Nephron (organoid): ENCODE measurements at regions not wholly inside any gene's neighbourhood (a gene's known extent, or its start where the extent isn't known, plus 50 kb on each side); places are given as distances from the start of the nearest gene placed in this dataset.

Source experiments
- H3K27ac Mint-ChIP-seq, 3 experiments: 2 replicates each; pipeline ENCODE4 v1.8.0; 2020; ENCODE audit warnings: mixed read lengths in 3 of 3, mild to moderate bottlenecking in 2 of 3, moderate library complexity in 1 of 3
- H3K27me3 Mint-ChIP-seq: 2 replicates; pipeline ENCODE4 v1.8.0; 2021; ENCODE audit warnings: low read depth, mild to moderate bottlenecking, moderate library complexity, mixed read lengths
- H3K36me3 Mint-ChIP-seq: 2 replicates; pipeline ENCODE4 v1.8.0; 2020; ENCODE audit warnings: low read depth, mixed read lengths
- H3K4me1 Mint-ChIP-seq: 2 replicates; pipeline ENCODE4 v1.8.0; 2020; ENCODE audit warnings: mixed read lengths
- H3K4me3 Mint-ChIP-seq, 3 experiments: 2 replicates each; pipeline ENCODE4 v1.8.0; 2020; ENCODE audit warnings: mild to moderate bottlenecking in 3 of 3, mixed read lengths in 3 of 3, moderate library complexity in 2 of 3
- H3K9me3 Mint-ChIP-seq: 2 replicates; pipeline ENCODE4 v1.8.0; 2020; ENCODE audit warnings: mixed read lengths
- TF ChIP-seq, protein P1 (sequence below), 3 experiments: fragments of 200-600 bp; sonication (generic); IDR thresholded peaks; one replicate each; pipeline ENCODE4 v1.5.0; 2021; ENCODE audit warnings: antibody characterized with exemption in 3 of 3; ENCODE audit not compliant: unreplicated experiment in 3 of 3

DNA sequence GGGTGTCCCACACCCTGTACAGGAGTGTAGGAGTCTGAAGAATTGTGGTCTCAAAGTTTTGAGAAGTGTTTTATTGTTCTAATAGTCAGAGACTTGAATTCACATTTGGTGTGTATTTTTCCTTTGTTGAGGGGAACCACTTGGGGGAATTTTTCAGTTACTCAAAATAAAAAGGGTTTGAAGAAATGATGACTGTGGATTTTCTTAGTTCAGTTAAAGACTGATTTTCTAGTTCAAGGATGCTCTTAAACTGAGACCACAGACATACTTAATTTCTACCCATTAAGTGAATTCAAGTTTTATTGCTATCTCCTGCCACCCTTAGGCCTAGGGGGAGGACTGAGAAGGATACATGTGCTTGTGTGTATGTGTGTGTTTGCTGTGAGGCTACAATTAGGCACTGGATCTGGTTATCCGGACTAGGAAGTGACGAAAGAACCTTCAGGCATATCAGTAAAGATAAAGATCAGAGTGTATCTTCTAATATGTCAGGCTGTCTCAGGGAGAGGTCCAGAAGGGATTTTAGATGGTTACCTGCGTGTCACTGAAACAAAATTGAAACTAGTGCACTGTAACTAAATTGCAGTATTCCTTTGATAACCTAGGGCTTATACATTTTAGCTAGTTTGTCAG is 234.9 kb upstream of the DACH1 start:
- TF ChIP-seq, protein P1, sequence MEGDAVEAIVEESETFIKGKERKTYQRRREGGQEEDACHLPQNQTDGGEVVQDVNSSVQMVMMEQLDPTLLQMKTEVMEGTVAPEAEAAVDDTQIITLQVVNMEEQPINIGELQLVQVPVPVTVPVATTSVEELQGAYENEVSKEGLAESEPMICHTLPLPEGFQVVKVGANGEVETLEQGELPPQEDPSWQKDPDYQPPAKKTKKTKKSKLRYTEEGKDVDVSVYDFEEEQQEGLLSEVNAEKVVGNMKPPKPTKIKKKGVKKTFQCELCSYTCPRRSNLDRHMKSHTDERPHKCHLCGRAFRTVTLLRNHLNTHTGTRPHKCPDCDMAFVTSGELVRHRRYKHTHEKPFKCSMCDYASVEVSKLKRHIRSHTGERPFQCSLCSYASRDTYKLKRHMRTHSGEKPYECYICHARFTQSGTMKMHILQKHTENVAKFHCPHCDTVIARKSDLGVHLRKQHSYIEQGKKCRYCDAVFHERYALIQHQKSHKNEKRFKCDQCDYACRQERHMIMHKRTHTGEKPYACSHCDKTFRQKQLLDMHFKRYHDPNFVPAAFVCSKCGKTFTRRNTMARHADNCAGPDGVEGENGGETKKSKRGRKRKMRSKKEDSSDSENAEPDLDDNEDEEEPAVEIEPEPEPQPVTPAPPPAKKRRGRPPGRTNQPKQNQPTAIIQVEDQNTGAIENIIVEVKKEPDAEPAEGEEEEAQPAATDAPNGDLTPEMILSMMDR (IDR thresholded peaks at IDR 0.05; ENCODE audit: unreplicated experiment in 3 of 3) = no peak
- Mint-ChIP-seq H3K27me3 (peaks cover 3% of the 10 kb centered on the region), H3K4me1 (no peaks in the 10 kb centered on the region), H3K4me3 (no peak overlapping the region), H3K36me3 (no peaks in the 10 kb centered on the region), H3K27ac (no peak overlapping the region), H3K9me3 (peaks cover 4% of the 10 kb centered on the region)

DNA sequence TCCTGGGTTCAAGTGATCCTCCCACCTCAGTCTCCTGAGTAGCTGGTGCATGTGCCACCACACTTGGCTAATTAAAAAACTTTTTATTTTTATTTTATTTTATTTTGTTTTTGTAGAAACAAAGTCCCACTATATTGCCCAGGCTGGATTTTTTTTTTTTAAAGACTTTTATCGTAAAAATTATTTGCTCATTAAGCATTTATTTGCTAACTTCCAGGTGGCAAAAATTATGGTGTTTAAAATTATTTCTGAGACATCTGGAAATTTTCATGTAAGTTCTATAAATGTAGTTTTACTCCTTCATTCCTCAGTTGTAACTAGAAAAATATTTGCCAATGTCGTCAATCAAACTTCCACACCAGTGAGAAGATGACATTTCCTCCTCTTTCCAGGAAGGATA is 233.3 kb upstream of the DACH1 start:
- TF ChIP-seq, protein P1 (IDR thresholded peaks at IDR 0.05; ENCODE audit: unreplicated experiment in 3 of 3) = no peak
- Mint-ChIP-seq H3K27me3 (peaks cover 3% of the 10 kb centered on the region), H3K9me3 (no peaks in the 10 kb centered on the region), H3K4me1 (no peaks in the 10 kb centered on the region), H3K4me3 (no peak overlapping the region), H3K36me3 (no peaks in the 10 kb centered on the region), H3K27ac (no peak overlapping the region)

DNA sequence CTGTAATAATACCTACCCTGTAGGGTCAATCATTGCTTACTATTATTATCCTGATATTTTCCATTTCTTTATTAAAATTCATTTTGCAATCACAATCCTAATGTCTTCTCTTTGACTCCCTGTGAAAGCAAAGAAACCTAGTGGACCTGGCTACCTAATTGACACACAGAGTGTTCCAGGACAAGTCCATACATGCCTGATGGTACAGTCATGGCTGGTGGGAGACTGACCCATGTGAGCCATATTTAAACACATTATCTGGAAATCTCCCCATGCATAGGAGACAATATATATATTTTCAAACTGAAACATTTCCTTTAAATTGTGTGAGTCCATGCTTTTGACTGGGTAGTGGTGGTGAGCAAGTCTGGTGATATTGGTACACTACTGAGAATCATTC is 230.6 kb upstream of the DACH1 start:
- H3K27ac Mint-ChIP-seq = no peak overlapping the region
- H3K27me3 Mint-ChIP-seq = peaks cover 3% of the 10 kb centered on the region
- no peaks in the 10 kb centered on the region for H3K9me3 Mint-ChIP-seq
- TF ChIP-seq, protein P1 (IDR thresholded peaks at IDR 0.05; ENCODE audit: unreplicated experiment in 3 of 3) = no peak
- H3K36me3 Mint-ChIP-seq = no peaks in the 10 kb centered on the region
- H3K4me3 Mint-ChIP-seq = no peak overlapping the region
- H3K4me1 Mint-ChIP-seq = no peaks in the 10 kb centered on the region

- H3K27me3 Mint-ChIP-seq = no peaks in the 10 kb centered on the region
- no peak overlapping the region for H3K4me3 Mint-ChIP-seq
- TF ChIP-seq, protein P1 (IDR thresholded peaks at IDR 0.05; ENCODE audit: unreplicated experiment in 3 of 3) = no peak
- H3K9me3 Mint-ChIP-seq = peaks cover 4% of the 10 kb centered on the region
- no peak overlapping the region for H3K27ac Mint-ChIP-seq
- no peaks in the 10 kb centered on the region for H3K36me3 Mint-ChIP-seq
- no peaks in the 10 kb centered on the region for H3K4me1 Mint-ChIP-seq
Measured at GRCh38 chr13:72093262-72093661, 226.3 kb upstream of the DACH1 start.

DNA sequence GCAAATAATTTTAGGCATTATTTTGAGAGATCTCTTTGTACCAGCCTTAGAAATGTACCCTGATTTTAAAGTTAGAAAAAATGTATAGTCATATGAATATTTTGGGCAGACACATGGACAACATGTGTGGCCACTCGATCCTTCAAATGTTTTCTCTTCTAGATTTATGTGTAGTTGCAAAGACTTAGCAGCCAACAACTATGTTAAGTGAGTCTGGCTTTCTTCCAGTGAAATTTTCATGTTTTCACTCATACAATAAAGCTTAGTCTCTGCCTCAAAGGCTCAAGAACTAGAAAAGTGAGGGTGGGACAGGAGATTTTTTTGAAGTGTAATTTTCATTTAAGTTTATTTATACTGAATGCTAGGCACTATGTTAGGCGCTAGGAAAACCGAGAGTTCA is 207.7 kb upstream of the DACH1 start:
- Mint-ChIP-seq H3K27me3 (no peaks in the 10 kb centered on the region), H3K9me3 (no peaks in the 10 kb centered on the region), H3K36me3 (no peaks in the 10 kb centered on the region), H3K4me1 (peaks cover 5% of the 10 kb centered on the region), H3K4me3 (no peak overlapping the region), H3K27ac (no peak overlapping the region)
- TF ChIP-seq, protein P1 (IDR thresholded peaks at IDR 0.05; ENCODE audit: unreplicated experiment in 3 of 3) = no peak

DNA sequence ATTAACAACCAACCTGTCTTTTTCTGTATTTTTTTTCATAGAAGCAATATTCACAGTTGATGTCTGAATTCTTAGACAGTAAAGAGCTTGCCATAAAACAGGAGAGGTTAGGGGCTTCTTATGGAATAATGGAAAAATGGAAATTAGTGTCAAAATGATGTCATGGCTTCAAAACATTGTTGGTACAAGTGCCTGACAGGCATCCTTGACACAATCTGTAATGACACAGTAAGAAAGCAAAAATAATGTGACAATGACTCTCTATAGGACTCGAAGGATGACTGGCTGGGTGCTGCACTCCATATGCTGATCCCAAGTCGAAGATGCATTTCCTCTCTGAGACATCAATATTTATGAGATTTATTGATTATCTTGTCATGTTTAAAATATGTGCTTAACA is 205.3 kb upstream of the DACH1 start:
- H3K27me3 Mint-ChIP-seq = no peaks in the 10 kb centered on the region
- no peaks in the 10 kb centered on the region for H3K9me3 Mint-ChIP-seq
- no peaks in the 10 kb centered on the region for H3K36me3 Mint-ChIP-seq
- H3K4me3 Mint-ChIP-seq = no peak overlapping the region
- peaks cover 5% of the 10 kb centered on the region for H3K4me1 Mint-ChIP-seq
- TF ChIP-seq, protein P1 (IDR thresholded peaks at IDR 0.05; ENCODE audit: unreplicated experiment in 3 of 3) = no peak
- H3K27ac Mint-ChIP-seq = no peak overlapping the region
